ENCODE measurements at regions not wholly inside any gene's neighbourhood (a gene's known extent, or its start where the extent isn't known, plus 50 kb on each side); places are given as distances from the start of the nearest gene placed in this dataset.

DNA sequence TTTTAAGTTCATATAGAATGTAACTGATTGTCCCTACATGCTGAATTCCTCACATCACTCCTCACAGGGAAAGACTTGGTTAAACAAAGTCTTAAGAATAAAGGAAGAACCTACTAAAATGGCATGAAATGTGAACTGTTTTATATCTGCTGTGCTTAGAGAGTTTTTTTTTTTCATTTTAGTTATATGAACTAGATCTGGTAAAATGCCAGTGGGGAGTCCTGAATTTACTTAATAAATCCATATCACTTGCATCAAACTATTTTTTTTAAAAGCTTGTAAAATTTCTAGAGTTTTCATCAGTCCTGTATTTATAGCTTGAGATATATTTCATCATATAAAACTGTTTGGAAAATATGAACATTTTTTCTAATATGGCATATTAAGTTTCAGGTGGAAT lies 1528.6 kb downstream of the EFNA5 start:
- TF ChIP-seq, protein P1, sequence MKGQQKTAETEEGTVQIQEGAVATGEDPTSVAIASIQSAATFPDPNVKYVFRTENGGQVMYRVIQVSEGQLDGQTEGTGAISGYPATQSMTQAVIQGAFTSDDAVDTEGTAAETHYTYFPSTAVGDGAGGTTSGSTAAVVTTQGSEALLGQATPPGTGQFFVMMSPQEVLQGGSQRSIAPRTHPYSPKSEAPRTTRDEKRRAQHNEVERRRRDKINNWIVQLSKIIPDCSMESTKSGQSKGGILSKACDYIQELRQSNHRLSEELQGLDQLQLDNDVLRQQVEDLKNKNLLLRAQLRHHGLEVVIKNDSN (IDR thresholded peaks at IDR 0.05), result no peak
- TF ChIP-seq, protein P2, sequence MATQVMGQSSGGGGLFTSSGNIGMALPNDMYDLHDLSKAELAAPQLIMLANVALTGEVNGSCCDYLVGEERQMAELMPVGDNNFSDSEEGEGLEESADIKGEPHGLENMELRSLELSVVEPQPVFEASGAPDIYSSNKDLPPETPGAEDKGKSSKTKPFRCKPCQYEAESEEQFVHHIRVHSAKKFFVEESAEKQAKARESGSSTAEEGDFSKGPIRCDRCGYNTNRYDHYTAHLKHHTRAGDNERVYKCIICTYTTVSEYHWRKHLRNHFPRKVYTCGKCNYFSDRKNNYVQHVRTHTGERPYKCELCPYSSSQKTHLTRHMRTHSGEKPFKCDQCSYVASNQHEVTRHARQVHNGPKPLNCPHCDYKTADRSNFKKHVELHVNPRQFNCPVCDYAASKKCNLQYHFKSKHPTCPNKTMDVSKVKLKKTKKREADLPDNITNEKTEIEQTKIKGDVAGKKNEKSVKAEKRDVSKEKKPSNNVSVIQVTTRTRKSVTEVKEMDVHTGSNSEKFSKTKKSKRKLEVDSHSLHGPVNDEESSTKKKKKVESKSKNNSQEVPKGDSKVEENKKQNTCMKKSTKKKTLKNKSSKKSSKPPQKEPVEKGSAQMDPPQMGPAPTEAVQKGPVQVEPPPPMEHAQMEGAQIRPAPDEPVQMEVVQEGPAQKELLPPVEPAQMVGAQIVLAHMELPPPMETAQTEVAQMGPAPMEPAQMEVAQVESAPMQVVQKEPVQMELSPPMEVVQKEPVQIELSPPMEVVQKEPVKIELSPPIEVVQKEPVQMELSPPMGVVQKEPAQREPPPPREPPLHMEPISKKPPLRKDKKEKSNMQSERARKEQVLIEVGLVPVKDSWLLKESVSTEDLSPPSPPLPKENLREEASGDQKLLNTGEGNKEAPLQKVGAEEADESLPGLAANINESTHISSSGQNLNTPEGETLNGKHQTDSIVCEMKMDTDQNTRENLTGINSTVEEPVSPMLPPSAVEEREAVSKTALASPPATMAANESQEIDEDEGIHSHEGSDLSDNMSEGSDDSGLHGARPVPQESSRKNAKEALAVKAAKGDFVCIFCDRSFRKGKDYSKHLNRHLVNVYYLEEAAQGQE (IDR thresholded peaks at IDR 0.05; ENCODE audit: low read depth), result no peak
- TF ChIP-seq EP300 (IDR thresholded peaks at IDR 0.05; ENCODE audit: borderline replicate concordance), result no peak
- TF ChIP-seq TAF1 (IDR thresholded peaks at IDR 0.05; ENCODE audit: low read depth), result no peak
- no peak for TF ChIP-seq RAD21 (IDR thresholded peaks at IDR 0.05; ENCODE audit: low read depth)
- no peak for TF ChIP-seq EGR1 (IDR thresholded peaks at IDR 0.05)
- TF ChIP-seq TCF12 (IDR thresholded peaks at IDR 0.05; ENCODE audit: low read depth), result no peak
